Neuron (in vitro differentiated cells): ENCODE measurements at regions not wholly inside any gene's neighbourhood (a gene's known extent, or its start where the extent isn't known, plus 50 kb on each side); places are given as distances from the start of the nearest gene placed in this dataset.
"Not testable (repeated sequence)": the region's sequence is repeated elsewhere in the genome, so short reads cannot be mapped to it uniquely, and the experiment has no call there.

Experiments used
- H2AFZ ChIP-seq: one replicate; pipeline ENCODE4 v1.6.1; 2013; ENCODE audit warnings: low read depth, mild to moderate bottlenecking, inconsistent platforms, low read length, moderate library complexity
- H3K27me3 ChIP-seq: one replicate; pipeline ENCODE4 v1.6.1; 2013; ENCODE audit warnings: low read length; ENCODE audit not compliant: insufficient read depth
- H3K36me3 ChIP-seq: one replicate; pipeline ENCODE4 v1.6.1; 2013; ENCODE audit warnings: low read length; ENCODE audit not compliant: insufficient read depth
- H3K4me1 ChIP-seq: one replicate; pipeline ENCODE4 v1.6.1; 2013; ENCODE audit warnings: low read length; ENCODE audit not compliant: insufficient read depth
- H3K4me3 ChIP-seq: 2 replicates; pipeline ENCODE4 v1.5.1; 2013; ENCODE audit warnings: mild to moderate bottlenecking, low read length, moderate library complexity
- H3K9me3 ChIP-seq: one replicate; pipeline ENCODE4 v1.6.1; 2013; ENCODE audit warnings: low read length

DNA sequence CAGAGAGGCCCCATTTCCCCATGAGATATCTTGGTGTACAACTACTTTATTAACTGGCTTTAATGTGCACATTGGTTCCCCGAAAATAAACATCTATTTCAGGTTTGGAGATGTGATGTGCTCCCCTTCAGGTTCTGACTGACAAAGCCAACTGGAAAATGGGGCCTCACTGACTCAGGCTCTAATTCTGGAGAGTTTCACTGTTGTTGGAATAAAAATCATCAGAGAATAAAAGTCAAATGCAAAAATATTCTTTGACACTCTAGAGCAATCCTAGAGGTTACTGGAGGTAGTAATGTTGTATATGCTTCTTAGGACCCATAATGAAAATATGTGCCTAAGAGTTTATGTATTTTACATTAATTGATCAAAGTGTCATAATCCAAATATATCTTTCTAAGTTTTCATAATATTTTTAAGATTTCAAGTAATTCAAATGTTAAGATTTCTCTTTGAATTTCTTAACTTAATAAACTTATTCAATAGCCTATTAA lies 189.9 kb upstream of the COL3A1 start:
- no peaks in the 10 kb centered on the region for H3K9me3 ChIP-seq
- H3K36me3 ChIP-seq: no peaks in the 10 kb centered on the region
- H2AFZ ChIP-seq: no peak overlapping the region
- H3K4me1 ChIP-seq: peaks cover 14% of the 10 kb centered on the region
- no peaks in the 10 kb centered on the region for H3K27me3 ChIP-seq
- H3K4me3 ChIP-seq: no peak overlapping the region

DNA sequence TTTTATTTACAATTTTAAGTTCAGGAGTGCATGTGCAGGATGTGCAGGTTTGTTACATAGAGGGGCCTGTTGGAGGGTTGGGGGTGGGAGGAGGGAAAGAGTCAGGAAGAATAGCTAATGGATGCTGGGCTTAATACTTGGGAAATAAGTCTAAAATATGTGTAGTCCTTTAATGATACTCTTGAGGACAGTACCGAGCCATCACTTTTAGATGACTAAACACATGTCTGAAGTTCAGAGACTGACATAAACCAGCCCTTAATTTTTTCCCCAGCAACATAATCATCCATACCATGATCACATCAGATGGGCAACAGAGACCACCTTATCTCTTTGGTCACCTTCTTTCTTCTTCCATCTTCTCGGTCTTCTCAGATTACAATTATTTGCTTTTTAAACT lies 189.1 kb upstream of the COL3A1 start:
- Histone ChIP-seq H3K9me3 (no peaks in the 10 kb centered on the region), H3K36me3 (no peaks in the 10 kb centered on the region), H3K27me3 (no peaks in the 10 kb centered on the region), H3K4me3 (no peak overlapping the region), H2AFZ (no peak overlapping the region), H3K4me1 (peaks cover 14% of the 10 kb centered on the region)

- Histone ChIP-seq H3K36me3 (no peaks in the 10 kb centered on the region), H3K27me3 (no peaks in the 10 kb centered on the region), H3K9me3 (no peaks in the 10 kb centered on the region), H3K4me1 (peaks cover 14% of the 10 kb centered on the region), H2AFZ (no peak overlapping the region), H3K4me3 (no peak overlapping the region)
Observed at GRCh38 chr2:188785490-188785889, 188.7 kb upstream of the COL3A1 start.

GRCh38 chr2:188786368-188786841 lies 187.8 kb upstream of the COL3A1 start:
- Histone ChIP-seq H2AFZ (no peak overlapping the region), H3K4me1 (peaks cover 14% of the 10 kb centered on the region), H3K9me3 (no peaks in the 10 kb centered on the region), H3K4me3 (no peak overlapping the region), H3K27me3 (no peaks in the 10 kb centered on the region), H3K36me3 (no peaks in the 10 kb centered on the region)

DNA sequence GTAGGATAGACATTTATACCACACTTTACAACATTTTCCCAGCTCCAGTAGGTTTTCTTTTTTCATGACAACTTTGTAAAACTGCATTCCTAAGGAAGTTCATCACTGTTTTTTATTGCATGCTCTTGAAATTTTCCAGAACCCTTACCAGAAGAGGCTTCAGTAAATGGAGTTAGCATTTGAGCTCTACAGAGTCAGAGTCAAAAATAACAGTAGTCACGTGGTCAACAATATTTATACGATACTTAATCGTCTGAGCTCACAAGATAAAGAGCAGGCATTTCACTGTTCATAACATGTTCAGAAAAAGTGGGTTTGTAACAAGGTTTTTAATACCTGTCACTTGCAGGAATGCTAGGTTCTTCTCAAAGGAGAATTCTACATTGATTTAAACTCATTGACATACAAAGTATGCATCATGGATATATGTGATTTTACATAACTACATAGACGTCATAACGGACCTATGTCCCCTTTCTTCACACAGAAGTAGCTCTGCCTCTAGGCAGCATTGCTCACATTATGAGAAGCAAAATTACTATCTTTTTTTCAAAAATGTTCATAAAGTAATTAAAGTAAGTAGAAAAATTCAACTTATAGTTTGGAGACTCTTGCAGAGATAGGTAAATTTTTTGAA lies 187.0 kb upstream of the COL3A1 start:
- no peak overlapping the region for H3K4me3 ChIP-seq
- H3K36me3 ChIP-seq: no peaks in the 10 kb centered on the region
- no peaks in the 10 kb centered on the region for H3K9me3 ChIP-seq
- no peak overlapping the region for H2AFZ ChIP-seq
- H3K4me1 ChIP-seq: peaks cover 14% of the 10 kb centered on the region
- no peaks in the 10 kb centered on the region for H3K27me3 ChIP-seq

- Histone ChIP-seq H2AFZ (no peak overlapping the region), H3K4me1 (peaks cover 14% of the 10 kb centered on the region)
Observed at GRCh38 chr2:188787658-188788240, 186.4 kb upstream of the COL3A1 start.

DNA sequence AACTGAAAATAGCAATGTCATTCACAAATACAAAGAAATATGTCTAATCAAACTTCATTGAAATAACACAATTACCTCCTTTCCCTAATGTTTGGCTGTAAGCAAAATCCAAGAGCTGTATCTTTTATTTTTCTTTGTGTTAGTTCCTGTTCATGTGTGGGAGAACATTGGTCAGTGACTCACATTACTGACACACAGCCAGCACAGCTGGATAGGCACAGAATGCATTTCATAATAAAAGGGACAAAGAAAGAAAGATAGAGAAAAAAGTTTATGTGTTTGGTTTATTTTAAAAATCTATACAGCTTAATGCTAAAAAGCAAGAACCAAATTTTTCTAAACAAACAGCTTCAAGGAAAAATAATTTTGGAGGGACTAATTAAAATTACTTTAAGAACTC lies 185.6 kb upstream of the COL3A1 start:
- Histone ChIP-seq H3K36me3 (no peaks in the 10 kb centered on the region), H3K9me3 (no peaks in the 10 kb centered on the region), H3K27me3 (no peaks in the 10 kb centered on the region), H3K4me3 (no peak overlapping the region), H3K4me1 (peaks cover 14% of the 10 kb centered on the region), H2AFZ (peak overlapping the region; percentile 17)

More at GRCh38 chr2:188787658-188788240, 186.4 kb upstream of the COL3A1 start:
- no peak overlapping the region for H3K4me3 ChIP-seq
- H3K27me3 ChIP-seq: no peaks in the 10 kb centered on the region
- no peaks in the 10 kb centered on the region for H3K36me3 ChIP-seq
- no peaks in the 10 kb centered on the region for H3K9me3 ChIP-seq

DNA sequence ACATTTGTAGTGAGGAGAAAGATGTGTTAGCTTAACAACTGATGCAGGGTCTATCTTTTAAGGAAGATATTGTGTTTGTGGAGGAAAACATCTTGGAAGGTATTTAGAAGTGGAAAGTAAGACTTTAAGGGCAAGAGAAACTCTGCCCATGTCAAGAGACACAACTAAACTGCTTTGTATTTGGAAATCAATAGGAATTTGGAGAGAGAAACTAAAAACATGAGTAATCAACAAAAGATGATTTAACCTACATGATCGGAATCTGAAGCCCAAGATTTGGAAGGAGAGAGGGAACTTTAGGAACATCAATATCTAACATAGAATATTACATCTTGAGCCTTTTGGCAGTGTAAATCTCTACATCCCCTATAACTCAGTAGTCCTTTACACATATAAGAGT lies 184.2 kb upstream of the COL3A1 start:
- Histone ChIP-seq H3K36me3 (no peaks in the 10 kb centered on the region), H3K4me3 (no peak overlapping the region), H3K4me1 (peaks cover 14% of the 10 kb centered on the region), H2AFZ (no peak overlapping the region), H3K27me3 (no peaks in the 10 kb centered on the region), H3K9me3 (no peaks in the 10 kb centered on the region)

GRCh38 chr2:188794453-188794852 lies 179.7 kb upstream of the COL3A1 start:
- not testable (repeated sequence) for H3K9me3 ChIP-seq, H2AFZ ChIP-seq, H3K36me3 ChIP-seq, H3K4me3 ChIP-seq, H3K27me3 ChIP-seq, H3K4me1 ChIP-seq

- Histone ChIP-seq H3K4me3 (no peak overlapping the region), H3K27me3 (no peaks in the 10 kb centered on the region), H3K4me1 (peaks cover 2% of the 10 kb centered on the region), H3K36me3 (no peaks in the 10 kb centered on the region), H3K9me3 (no peaks in the 10 kb centered on the region), H2AFZ (no peak overlapping the region)
Observed at GRCh38 chr2:188795762-188796161, 178.4 kb upstream of the COL3A1 start.

GRCh38 chr2:188797371-188797770 lies 176.8 kb upstream of the COL3A1 start:
- no peaks in the 10 kb centered on the region for H3K36me3 ChIP-seq

GRCh38 chr2:188798159-188798558 lies 176.0 kb upstream of the COL3A1 start:
- H2AFZ ChIP-seq: no peak overlapping the region
- H3K4me3 ChIP-seq: no peak overlapping the region
- peaks cover 2% of the 10 kb centered on the region for H3K9me3 ChIP-seq
- no peaks in the 10 kb centered on the region for H3K27me3 ChIP-seq
- peaks cover 2% of the 10 kb centered on the region for H3K4me1 ChIP-seq
- H3K36me3 ChIP-seq: no peaks in the 10 kb centered on the region

More at GRCh38 chr2:188797371-188797770, 176.8 kb upstream of the COL3A1 start:
- Histone ChIP-seq H3K4me3 (no peak overlapping the region), H3K27me3 (no peaks in the 10 kb centered on the region), H3K4me1 (peaks cover 2% of the 10 kb centered on the region), H3K9me3 (peaks cover 2% of the 10 kb centered on the region), H2AFZ (no peak overlapping the region)

DNA sequence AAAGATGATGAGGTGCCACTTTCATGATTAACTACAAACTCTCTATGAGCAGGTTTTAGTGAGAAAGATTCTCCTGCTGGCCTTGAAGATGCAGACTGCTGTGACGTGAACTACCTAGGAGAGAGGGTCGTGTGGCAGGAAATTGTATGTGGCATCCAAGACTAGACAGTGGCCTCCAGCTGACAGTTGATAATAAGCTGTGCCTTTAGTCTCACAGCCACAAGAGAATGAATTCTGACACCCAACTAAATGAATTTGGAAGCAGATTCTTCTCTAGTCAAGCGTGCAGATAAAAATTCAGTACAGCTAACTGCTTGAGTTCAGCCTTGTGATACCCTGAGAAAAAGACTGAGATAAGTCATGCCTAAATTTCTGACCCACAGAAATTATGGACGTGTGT lies 169.0 kb upstream of the COL3A1 start:
- Histone ChIP-seq H3K4me1 (peaks cover 8% of the 10 kb centered on the region), H3K4me3 (no peak overlapping the region), H3K36me3 (no peaks in the 10 kb centered on the region), H3K27me3 (no peaks in the 10 kb centered on the region), H2AFZ (no peak overlapping the region), H3K9me3 (peaks cover 2% of the 10 kb centered on the region)
